ENCODE measurements at regions not wholly inside any gene's neighbourhood (a gene's known extent, or its start where the extent isn't known, plus 50 kb on each side); places are given as distances from the start of the nearest gene placed in this dataset.

DNA sequence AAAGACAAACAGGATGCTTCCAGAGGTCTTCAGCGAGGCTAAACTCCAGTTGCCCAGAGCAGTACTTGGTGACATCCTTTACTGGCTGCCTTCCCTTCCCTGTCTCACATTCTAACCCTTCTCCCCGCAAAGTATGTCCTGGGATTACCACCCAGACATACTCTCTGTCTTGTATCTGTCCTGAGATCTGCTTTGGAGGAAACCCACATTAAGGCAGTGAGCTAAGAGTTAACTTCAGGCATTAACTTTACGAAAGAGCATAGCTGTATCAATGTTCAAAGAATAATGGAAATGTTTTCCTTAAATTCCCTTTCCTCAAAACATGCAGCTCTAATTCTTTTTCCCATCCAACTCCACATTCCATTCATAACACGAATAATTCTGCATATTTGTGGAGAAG is 385.2 kb downstream of the NPIPA8 start:
- TF ChIP-seq, protein P1, sequence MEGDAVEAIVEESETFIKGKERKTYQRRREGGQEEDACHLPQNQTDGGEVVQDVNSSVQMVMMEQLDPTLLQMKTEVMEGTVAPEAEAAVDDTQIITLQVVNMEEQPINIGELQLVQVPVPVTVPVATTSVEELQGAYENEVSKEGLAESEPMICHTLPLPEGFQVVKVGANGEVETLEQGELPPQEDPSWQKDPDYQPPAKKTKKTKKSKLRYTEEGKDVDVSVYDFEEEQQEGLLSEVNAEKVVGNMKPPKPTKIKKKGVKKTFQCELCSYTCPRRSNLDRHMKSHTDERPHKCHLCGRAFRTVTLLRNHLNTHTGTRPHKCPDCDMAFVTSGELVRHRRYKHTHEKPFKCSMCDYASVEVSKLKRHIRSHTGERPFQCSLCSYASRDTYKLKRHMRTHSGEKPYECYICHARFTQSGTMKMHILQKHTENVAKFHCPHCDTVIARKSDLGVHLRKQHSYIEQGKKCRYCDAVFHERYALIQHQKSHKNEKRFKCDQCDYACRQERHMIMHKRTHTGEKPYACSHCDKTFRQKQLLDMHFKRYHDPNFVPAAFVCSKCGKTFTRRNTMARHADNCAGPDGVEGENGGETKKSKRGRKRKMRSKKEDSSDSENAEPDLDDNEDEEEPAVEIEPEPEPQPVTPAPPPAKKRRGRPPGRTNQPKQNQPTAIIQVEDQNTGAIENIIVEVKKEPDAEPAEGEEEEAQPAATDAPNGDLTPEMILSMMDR (IDR thresholded peaks at IDR 0.05) = no peak
- TF ChIP-seq EZH2 (IDR thresholded peaks at IDR 0.05; ENCODE audit: borderline replicate concordance, insufficient read depth, low read depth, low read length, poor library complexity, severe bottlenecking) = no peak

Measured in B cell (primary cell).